GM23248 (cell line): ENCODE measurements at regions not wholly inside any gene's neighbourhood (a gene's known extent, or its start where the extent isn't known, plus 50 kb on each side); places are given as distances from the start of the nearest gene placed in this dataset.

Experiments
- EZH2 ChIP-seq: fragments of 200-600 bp; sonication (generic); IDR thresholded peaks from 2 replicates; pipeline ENCODE4 v1.6.1; 2018; ENCODE audit warnings: antibody characterized with exemption, mild to moderate bottlenecking; ENCODE audit not compliant: insufficient read depth, poor library complexity, severe bottlenecking
- EZH2phosphoT487 ChIP-seq: fragments of 200-600 bp; sonication (generic); IDR thresholded peaks from 2 replicates; pipeline ENCODE4 v1.6.1; 2018; ENCODE audit warnings: antibody characterized with exemption, moderate library complexity, mild to moderate bottlenecking, low read depth; ENCODE audit not compliant: insufficient read depth

GRCh38 chr2:185891804-185892411, 153.3 kb downstream of the FSIP2 start:
- no peak for TF ChIP-seq EZH2
- no peak for TF ChIP-seq EZH2phosphoT487
